A673 (cell line): ENCODE measurements at regions not wholly inside any gene's neighbourhood (a gene's known extent, or its start where the extent isn't known, plus 50 kb on each side); places are given as distances from the start of the nearest gene placed in this dataset.

Experiments
- EZH2 ChIP-seq: fragments of 200-600 bp; sonication (generic); IDR thresholded peaks from 2 replicates; pipeline ENCODE4 v1.6.1; 2017; ENCODE audit warnings: borderline replicate concordance, low read depth, mild to moderate bottlenecking, mixed read lengths, antibody characterized with exemption, low read length; ENCODE audit not compliant: poor library complexity, severe bottlenecking
- TF ChIP-seq, protein P1 (sequence below): fragments of 300-800, 200-600 bp; sonication (generic); conservative IDR thresholded peaks from 2 replicates; pipeline ENCODE4 v1.5.1; 2017; ENCODE audit warnings: low read depth, mild to moderate bottlenecking, antibody characterized with exemption, low read length, moderate library complexity, mixed read lengths

- TF ChIP-seq, protein P1, sequence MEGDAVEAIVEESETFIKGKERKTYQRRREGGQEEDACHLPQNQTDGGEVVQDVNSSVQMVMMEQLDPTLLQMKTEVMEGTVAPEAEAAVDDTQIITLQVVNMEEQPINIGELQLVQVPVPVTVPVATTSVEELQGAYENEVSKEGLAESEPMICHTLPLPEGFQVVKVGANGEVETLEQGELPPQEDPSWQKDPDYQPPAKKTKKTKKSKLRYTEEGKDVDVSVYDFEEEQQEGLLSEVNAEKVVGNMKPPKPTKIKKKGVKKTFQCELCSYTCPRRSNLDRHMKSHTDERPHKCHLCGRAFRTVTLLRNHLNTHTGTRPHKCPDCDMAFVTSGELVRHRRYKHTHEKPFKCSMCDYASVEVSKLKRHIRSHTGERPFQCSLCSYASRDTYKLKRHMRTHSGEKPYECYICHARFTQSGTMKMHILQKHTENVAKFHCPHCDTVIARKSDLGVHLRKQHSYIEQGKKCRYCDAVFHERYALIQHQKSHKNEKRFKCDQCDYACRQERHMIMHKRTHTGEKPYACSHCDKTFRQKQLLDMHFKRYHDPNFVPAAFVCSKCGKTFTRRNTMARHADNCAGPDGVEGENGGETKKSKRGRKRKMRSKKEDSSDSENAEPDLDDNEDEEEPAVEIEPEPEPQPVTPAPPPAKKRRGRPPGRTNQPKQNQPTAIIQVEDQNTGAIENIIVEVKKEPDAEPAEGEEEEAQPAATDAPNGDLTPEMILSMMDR = no peak
- TF ChIP-seq EZH2 = no peak
These were observed 183.0 kb downstream of the SAMD5 start for GRCh38 chr6:147691446-147691845.
